NCI-H510A treated with DMSO at 0.1 percent for 48 hours (cell line): ENCODE measurements at regions not wholly inside any gene's neighbourhood (a gene's known extent, or its start where the extent isn't known, plus 50 kb on each side); places are given as distances from the start of the nearest gene placed in this dataset.

Experiments
- DNase-seq: peaks from one replicate; lab custom pipeline; 2025; lab: John Stamatoyannopoulos, UW

- DNase-seq: no peak
Observed at GRCh38 chr1:56442290-56442877, 137.0 kb downstream of the PLPP3 start.

GRCh38 chr1:56441601-56442000, 137.8 kb downstream of the PLPP3 start:
- no peak for DNase-seq

- DNase-seq: no peak
Observed at GRCh38 chr1:56439610-56440264, 139.6 kb downstream of the PLPP3 start.

GRCh38 chr1:56438901-56439551, 140.3 kb downstream of the PLPP3 start:
- DNase-seq: no peak

GRCh38 chr1:56437959-56438358, 141.4 kb downstream of the PLPP3 start:
- no peak for DNase-seq

- no peak for DNase-seq
Observed at GRCh38 chr1:56436912-56437417, 142.4 kb downstream of the PLPP3 start.

GRCh38 chr1:56436296-56436695, 143.1 kb downstream of the PLPP3 start:
- no peak for DNase-seq

- no peak for DNase-seq
Observed at GRCh38 chr1:56435434-56436262, 143.7 kb downstream of the PLPP3 start.

- no peak for DNase-seq
Observed at GRCh38 chr1:56434740-56435139, 144.6 kb downstream of the PLPP3 start.

GRCh38 chr1:56434025-56434424, 145.3 kb downstream of the PLPP3 start:
- no peak for DNase-seq

GRCh38 chr1:56433056-56433577, 146.2 kb downstream of the PLPP3 start:
- no peak for DNase-seq

GRCh38 chr1:56432166-56432971, 147.0 kb downstream of the PLPP3 start:
- no peak for DNase-seq

GRCh38 chr1:56430141-56430839, 149.1 kb downstream of the PLPP3 start:
- no peak for DNase-seq

GRCh38 chr1:56429288-56429687, 150.1 kb downstream of the PLPP3 start:
- peak; percentile 51 for DNase-seq

GRCh38 chr1:56426587-56427381, 152.6 kb downstream of the PLPP3 start:
- no peak for DNase-seq

- no peak for DNase-seq
Observed at GRCh38 chr1:56425494-56426037, 153.8 kb downstream of the PLPP3 start.

- DNase-seq: no peak
Observed at GRCh38 chr1:56424744-56425493, 154.4 kb downstream of the PLPP3 start.

- no peak for DNase-seq
Observed at GRCh38 chr1:56423716-56424115, 155.6 kb downstream of the PLPP3 start.

GRCh38 chr1:56418151-56418631, 161.2 kb downstream of the PLPP3 start:
- DNase-seq: no peak
